NCI-H1092 (cell line): ENCODE measurements at regions not wholly inside any gene's neighbourhood (a gene's known extent, or its start where the extent isn't known, plus 50 kb on each side); places are given as distances from the start of the nearest gene placed in this dataset.
"Not testable (repeated sequence)": the region's sequence is repeated elsewhere in the genome, so short reads cannot be mapped to it uniquely, and the experiment has no call there.

Experiments used
- DNase-seq: peaks from one replicate; lab custom pipeline; 2025; lab: John Stamatoyannopoulos, UW

DNA sequence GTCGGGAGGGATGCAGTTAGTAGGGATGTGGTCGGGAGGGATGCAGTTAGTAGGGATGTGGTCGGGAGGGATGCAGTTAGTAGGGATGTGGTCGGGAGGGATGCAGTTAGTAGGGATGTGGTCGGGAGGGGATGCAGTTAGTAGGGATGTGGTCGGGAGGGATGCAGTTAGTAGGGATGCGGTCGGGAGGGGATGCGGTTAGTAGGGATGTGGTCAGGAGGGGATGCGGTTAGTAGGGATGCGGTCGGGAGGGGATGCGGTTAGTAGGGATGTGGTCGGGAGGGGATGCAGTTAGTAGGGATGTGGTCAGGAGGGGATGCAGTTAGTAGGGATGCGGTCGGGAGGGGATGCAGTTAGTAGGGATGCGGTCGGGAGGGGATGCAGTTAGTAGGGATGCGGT, 96.2 kb downstream of the BDH1 start:
- DNase-seq, result not testable (repeated sequence)

DNA sequence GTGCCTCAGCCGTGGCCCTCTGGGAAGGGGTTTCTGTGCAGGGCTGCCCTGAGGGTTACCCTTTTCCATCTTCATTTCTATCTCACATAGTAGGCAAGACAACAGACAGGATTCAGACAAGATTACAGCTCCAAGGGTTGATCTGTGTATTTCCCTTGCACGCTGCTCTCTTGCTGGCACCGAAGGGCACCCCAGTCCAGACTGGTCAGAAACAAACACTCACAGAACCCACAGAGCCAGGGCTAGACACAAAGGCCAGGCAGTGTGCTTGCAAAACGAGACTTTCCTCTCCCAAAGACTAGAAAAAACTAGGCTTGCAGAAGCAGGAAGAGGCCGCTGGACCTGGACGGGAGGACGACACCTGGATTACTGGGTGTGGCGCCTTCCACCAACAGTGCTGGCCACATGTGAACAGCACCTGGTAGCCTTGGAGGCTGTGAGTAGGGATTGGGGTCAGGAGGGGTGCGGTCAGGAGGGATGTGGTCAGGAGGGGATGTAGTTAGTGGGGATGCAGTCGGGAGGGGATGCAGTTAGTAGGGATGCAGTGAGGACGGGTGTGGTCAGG, 96.8 kb downstream of the BDH1 start:
- no peak for DNase-seq

DNA sequence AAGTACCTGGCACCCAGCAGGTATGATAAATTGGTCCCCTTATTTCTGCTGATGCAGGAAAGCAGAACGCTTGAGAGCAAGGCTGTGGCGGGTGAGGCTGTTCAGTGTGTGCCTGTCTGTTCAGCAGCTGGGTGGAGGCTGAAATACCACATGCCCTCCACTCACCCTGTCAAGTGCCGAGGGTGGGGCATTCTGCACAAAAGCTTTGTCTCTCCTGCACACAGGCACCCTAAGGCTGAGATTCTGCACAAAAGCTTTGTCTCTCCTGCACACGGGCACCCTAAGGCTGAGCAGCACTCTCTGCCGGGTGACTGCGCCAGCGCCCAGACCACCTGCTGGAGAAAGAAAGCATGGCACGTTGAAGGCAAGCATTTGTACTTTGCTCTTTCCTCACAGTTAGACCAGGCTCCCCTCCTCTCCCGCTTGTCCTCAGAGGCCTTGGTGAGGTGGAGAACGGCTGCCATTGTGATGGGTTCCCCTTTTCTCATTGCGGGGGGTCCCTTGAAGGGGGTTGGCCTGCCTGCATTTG, 97.5 kb downstream of the BDH1 start:
- no peak for DNase-seq

DNA sequence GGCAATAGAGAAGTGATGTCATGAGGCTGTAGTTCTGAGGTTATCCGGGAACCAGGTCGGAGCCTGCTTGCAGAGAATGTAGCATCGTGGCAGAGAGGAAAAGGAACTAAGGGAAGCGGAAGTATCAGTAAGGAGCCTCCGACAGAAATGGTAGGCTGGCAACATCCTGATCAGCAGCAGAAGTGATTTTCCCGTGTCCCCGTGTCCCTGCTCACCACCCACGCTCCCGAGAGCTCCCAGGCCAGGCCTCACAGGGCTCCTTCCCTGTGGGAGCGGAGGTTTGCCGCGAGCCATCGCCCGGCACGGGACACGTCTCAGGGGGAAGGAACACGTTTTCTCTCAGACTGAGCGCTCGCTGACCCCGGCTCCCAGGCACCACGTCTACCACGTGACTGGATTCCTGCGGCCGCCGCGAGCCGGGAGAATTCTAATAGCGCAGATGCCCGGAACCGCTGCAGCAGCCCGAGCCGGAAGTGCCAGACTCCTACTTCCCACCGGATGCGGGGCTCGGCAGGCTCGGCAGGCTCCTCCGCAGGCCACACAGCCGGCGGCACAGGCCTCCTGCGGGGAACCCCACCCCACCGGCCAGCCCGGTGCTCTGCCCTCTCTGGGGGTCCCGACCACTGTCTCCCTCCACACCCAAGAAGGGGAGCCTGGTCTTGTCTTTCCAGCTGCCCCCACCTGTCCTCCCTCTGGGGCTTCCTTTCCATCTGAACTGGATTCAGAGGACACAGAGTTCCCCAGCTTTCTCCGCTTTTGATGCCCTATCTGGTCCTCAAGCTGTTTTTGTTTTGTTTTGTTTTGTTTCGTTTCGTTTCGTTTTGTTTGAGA, 99.3 kb downstream of the BDH1 start:
- DNase-seq, result no peak

DNA sequence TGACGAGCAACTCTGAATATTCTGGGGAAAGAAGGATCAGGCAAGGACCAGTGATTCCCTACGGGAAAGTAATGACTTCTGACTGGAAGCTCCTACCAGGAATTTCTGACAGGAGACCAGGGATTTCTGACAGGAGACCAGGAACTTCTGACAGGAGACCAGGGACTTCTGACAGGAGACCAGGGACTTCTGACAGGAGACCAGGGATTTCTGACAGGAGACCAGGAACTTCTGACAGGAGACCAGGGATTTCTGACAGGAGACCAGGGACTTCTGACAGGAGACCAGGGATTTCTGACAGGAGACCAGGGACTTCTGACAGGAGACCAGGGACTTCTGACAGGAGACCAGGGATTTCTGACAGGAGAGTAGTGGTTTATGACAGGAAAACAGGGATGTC, 100.9 kb downstream of the BDH1 start:
- not testable (repeated sequence) for DNase-seq

DNA sequence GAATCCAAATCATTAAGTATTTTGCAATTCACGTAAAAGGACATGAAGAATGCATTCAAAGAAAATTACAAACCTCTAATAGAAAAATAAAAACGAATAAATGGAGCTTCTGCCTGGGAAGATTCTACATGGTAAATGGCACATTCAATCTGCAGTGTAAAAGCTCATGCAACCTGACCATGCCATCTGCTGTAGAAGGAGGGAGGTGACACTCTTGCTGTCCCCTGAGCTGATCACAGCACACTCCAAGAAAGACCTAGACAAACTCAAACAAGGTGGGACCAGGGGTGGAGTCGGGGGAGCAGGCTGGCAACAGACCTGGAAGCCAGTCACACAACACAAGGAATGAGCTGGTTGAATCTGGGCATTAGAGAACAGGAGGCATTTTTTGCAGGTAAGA, 101.8 kb downstream of the BDH1 start:
- no peak for DNase-seq

DNA sequence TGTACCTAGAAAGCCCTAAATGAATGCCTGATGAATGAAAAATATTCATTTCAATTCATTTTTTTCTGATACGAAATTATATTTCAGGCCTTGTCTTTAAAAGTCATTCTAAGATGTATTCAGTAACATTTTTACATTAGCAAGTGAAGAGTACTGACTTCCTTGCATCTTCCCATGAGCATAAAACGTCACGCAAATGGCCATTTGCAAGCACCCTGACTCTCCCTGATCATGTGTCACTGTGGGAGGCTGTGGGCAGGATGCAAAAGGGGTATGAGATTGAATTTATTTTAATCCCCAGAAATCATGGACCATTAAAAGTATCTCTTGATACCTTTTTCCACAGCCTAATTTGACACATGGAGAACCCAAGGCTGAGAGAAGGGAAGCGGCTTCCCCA, 105.0 kb downstream of the BDH1 start:
- no peak for DNase-seq

DNA sequence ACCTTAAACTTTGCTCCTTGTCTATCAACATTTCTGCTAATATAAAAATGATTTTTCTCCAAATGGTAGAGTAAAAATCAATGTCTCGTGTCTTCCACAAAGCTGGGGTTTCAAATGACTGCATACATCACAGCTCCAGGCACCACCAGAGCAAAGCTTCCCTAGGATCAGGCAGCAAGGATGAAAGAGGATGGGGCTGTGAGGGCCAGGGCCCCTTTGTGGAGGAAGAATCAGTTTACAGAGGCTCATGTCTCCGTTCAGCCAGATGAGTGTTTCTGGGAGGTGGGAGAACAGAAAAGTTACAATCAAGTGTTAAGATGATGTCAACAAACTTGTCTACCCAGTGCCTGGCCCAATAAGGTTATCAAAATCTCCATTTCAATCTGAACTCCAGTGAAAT, 105.5 kb downstream of the BDH1 start:
- DNase-seq, result no peak

DNA sequence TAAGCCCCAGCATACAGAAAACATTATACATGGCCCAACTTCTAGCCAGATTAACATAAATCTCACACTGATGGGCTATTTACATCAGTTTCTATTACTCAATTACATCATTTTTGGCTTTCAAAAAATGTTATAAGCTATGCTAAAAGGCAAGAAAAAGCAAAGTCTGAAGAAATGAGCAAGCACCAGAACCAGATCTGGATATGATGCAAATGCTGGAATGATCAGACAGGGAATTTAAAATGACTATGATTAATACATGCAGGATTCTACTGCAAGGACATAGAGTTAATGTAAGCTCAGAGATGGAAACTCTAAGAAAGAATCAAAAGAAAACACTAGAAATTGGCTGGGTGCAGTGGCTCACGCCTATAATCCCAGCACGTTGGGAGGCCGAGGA, 106.6 kb downstream of the BDH1 start:
- DNase-seq, result not testable (repeated sequence)

DNA sequence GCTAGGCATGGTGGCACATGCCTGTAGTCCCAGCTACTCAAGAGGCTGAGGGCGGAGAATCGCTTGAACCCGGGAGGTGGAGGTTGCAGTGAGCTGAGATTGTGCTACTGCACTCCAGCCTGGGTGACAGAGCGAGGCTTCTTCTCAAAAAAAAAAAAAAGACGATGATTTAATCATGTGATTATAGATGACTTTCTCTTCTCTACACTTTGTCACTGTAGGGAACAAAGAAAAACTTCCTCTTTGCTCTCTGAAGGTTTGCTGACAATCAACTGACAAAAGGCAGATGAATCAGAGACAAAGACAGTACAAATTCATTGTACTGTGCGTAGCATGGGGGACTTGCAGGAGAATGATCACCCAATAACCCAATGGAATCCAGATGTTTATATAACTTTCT, 108.0 kb downstream of the BDH1 start:
- DNase-seq, result not testable (repeated sequence)

DNA sequence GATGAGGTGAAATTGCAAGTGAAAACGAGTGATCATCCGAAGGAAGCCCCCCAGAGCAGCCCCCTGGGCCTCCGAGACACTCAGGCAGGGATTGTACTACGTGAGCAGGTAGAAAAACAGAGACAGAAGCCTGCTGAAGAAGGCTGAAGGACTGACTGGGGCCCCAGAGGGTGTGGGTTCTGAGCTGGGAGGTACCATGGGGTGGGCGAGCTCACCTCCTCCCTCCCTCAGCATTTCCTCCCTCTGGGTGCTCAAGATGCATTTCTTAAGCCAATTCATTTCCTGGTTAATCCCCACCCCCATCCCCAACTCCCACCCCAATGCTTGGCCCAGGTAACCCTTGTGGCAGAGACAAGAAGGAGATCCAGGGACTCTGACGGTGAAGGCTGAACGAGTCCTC, 108.7 kb downstream of the BDH1 start:
- no peak for DNase-seq

DNA sequence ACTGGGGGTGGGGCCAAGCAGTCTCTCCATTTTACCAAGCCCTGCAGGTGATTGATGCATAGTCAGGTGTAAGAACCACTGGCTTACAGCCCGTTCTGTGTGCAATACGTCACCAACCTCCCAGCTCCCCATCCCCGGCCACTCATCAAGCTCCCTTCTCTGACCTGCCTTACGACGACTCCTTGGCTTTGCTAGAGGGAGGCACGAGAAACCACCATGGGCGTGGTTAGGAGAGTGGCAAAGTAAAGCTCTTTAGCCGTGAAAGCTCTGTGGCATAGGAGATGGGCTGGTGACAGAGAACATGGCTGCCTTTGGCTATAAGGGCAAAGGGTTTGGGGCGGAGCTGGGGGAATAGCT, 109.1 kb downstream of the BDH1 start:
- DNase-seq, result no peak

DNA sequence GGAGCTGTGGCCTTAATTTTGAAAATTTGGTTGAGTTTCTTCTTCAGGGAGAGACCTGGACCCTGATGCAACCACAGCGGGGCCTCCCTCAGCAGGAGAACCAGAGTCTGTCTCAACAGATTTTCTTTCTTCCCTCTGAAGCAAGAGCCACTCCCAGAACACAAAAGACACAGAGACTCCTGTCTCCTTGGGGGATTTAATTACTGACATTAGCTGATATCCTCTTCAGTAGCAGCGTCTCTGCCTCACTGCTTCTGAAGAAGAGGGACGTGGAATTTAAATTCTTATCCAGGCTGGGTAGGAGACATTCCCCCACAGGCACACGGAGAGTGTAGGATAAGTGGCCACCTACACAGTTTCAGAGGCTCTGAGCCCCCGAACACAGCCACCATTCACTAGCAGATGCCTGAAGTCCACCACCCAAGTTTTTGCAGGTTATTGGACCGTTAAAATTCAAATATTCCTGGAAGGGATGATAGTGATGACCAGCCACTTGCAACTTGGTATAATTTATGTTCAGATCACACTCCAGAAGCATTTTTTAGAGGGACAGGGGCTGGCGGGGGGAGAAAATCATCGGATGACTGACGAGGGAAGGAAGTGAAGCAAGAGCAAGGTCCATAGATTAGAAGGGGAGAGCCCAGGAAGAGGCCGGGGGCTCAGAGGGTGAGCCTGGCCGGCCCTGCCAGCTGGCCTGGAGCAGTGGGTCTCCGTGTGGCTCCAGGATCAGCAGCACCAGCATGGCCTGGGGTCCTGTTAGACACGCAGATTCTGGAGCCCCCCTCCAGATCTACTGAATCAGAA, 109.7 kb downstream of the BDH1 start:
- no peak for DNase-seq

DNA sequence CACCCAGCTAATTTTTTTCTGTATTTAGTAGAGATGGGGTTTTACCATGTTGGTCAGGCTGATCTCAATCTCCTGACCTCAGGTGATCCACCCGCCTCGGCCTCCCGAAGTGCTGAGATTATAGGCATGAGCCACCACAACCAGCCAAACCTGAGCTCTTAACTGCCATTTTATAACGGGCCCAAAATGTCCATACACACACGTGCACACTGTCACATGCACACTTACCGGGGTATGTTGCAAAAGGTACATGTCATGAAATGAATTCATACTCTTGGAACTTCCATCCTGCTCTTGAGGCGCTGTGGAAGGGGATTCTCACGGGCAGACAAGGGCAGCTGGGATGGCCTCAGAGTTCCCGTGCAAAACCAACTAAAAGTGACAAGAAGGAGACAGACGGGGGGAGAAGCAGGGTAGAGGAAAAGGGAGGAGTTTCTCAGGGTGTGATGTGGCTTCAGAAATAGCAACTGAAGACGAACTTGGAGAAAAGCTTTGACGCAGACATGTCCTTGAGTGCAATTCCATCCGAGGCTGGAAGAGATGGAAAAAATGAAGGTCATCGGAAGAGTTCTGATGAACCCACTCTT, 110.9 kb downstream of the BDH1 start:
- DNase-seq, result no peak

DNA sequence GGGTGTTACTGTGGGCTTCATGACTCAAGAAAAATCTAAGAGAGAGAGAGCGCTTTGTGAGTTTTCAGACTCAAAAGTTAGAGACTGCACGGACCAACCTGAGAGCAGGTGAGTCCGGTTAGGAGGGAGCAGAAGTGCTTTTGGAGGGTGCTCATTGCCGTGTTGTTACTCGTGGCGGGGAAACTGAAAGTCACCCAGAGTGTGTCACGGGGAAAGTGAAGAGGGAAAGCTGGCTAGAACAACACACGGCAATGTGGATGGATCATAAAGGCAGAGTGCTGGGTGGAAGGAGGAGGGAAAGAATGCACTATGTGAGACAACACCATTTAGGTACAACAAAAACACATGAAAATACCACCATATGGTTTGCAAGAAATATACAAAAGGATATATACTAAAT, 112.3 kb downstream of the BDH1 start:
- no peak for DNase-seq

DNA sequence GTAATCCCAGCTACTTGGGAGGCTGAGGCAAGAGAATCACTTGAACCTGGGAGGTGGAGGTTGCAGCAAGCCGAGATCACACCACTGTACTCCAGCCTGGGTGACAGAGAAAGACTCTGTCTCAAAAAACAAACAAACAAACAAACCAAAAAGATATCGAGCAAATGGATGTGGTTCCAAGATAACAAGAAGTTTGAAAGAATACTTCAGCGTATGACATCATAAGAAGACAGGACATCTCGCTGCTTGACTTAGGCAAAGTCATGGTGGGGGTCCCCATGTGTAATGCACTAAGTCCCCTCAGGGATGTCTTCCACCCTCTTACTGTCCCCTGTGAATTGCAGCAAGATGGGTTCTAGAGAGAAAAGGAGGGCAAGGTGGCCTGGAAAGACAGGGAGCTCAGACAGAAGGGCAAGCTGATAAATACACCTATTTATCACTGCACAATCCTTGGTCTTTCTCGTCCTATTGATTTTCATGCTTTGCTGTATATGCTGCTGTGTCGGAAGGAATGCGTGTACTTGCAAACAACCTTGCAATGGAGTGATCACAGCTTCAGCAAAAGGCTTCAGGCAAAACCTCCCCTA, 115.0 kb downstream of the BDH1 start:
- DNase-seq, result no peak

DNA sequence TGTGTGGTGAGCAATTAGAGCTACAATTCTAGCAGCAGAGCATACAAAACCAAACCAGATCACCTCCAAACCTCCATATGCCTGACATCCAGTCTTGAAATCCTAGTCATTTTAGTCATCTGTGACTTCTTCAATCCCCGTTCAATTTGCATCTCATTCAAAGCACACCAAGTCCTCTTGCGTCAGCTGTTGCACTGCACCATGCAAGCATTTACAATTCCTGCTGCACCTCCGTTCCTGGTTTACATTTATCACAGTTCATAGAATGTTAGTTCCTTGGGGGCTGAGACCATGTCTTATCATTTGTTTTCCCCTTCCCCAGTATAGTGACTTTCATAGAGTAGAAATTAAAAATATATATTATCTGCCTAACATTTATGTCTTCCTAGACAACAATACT, 116.9 kb downstream of the BDH1 start:
- DNase-seq, result no peak

DNA sequence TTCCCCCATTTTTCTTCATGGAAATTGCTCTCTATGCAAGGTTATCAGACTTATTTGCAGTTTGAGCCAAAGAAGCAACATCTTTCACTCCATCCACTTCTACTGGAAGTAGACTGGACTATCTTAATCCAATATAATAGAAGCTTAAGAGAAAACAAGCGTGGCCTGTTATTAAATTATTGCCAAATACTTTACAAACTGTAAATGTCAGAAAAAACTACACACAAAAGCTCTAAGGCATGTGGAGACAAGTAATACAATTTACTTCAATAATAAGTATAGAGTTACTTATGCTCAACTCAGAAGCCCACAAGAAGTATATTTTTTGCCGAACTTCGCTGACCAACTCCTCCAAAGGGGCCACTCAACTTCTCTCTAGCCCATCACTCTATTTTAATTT, 120.3 kb downstream of the BDH1 start:
- no peak for DNase-seq

DNA sequence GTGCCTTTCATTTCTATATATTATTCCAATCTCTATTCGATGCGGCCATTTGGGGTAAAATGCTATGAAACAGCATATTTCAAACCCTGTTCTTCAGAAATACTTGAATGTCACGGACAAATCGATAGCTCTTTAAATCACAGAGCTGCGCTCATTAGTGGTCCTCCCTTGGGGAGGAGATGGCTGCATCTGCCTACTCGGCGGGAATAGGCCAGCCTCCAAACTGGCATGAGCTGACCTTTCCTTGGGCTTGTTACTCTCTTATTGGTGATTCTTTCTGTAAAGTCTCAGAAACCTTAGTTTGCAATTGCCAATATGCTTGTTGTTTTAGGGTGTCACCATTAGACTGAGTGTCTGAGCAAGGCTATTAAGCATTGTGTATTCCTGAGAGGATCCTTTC, 120.9 kb downstream of the BDH1 start:
- DNase-seq, result no peak

DNA sequence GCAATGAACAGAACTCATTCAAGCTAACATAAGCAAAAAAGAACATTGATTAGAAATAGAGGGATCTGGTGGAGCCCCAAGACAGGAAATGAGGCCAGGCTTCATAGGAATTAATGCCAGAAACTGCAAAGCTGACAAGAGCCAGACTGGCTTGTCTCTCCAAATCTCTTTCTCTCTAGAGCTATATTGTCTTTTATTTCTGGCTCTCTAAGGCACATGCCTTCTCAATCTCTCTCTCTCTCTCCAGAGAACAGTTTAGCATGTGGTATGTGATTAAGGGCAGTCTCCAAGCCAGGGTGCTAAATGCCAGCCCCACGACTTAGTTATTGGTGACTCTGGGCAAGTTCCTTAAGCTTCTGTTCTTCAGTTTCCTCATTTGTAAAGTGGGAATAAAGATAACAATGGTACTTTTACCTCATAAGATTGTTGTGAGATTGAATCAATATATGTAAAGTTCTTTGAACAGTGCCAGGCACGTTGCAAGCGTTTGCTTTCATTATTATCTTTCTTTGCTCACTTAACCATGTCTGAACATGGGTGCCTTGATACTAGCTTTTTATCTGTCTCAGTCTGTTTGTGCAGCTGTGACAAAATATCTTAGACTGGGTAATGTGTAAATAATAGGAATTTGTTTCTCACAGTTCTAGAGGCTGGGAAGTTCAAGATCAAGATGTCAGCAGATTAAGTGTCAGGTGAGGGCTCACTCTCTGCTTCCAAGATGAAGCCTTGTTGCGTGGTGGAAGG, 123.2 kb downstream of the BDH1 start:
- no peak for DNase-seq

DNA sequence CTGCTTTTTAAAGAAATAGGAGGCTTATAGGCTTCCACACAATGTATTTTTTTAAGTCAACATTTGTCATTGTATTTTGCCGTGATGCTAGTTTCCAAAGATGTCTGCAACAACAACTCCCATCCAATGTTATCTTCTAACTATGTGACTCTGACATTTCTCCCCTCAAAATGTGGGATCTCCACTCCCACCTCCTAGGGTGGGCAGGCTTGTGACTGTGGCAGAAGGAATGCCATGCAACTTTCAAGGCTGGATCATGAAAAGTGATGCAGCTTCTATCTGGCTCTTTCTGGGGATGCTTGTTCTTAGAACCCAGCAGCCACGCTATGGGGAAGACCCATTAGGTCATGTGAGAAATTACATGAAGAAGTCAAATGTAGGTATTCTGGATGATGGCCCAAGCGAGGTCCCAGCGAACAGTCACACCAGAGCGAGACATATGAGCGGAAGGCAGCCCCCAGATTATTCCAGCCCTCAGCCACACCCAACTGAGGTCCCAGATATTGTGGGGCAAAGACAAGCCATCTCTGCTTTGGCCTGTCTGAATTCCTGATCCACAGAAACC, 124.3 kb downstream of the BDH1 start:
- no peak for DNase-seq
